ENCODE measurements at regions not wholly inside any gene's neighbourhood (a gene's known extent, or its start where the extent isn't known, plus 50 kb on each side); places are given as distances from the start of the nearest gene placed in this dataset.

- peak; percentile 51 for ATAC-seq
- intact Hi-C loops (cut with DNase I): no loop called here
Measured at GRCh38 chr16:85498607-85499006, 114.5 kb upstream of the GSE1 start.

GRCh38 chr16:85500220-85500619, 112.9 kb upstream of the GSE1 start:
- intact Hi-C loops (cut with DNase I): no loop called here
- no peak for ATAC-seq
- no peak for DNase-seq (ENCODE audit: missing footprints)

More at GRCh38 chr16:85498607-85499006, 114.5 kb upstream of the GSE1 start:
- DNase-seq (ENCODE audit: missing footprints): no peak

GRCh38 chr16:85501900-85502299, 111.2 kb upstream of the GSE1 start:
- ATAC-seq: no peak
- DNase-seq (ENCODE audit: missing footprints): no peak
- intact Hi-C loops (cut with DNase I): no loop called here

GRCh38 chr16:85502357-85502756, 110.8 kb upstream of the GSE1 start:
- no peak for ATAC-seq
- intact Hi-C loops (cut with DNase I): no loop called here
- no peak for DNase-seq (ENCODE audit: missing footprints)

- intact Hi-C loops (cut with DNase I): no loop called here
- ATAC-seq (no peak), DNase-seq (ENCODE audit: missing footprints) (no peak)
Measured at GRCh38 chr16:85503679-85504231, 109.4 kb upstream of the GSE1 start.

GRCh38 chr16:85504242-85504641, 108.9 kb upstream of the GSE1 start:
- DNase-seq (ENCODE audit: missing footprints) (no peak), ATAC-seq (no peak)
- intact Hi-C loops (cut with DNase I): no loop called here

- intact Hi-C loops (cut with DNase I): no loop called here
- no peak for ATAC-seq
- no peak for DNase-seq (ENCODE audit: missing footprints)
Measured at GRCh38 chr16:85505794-85506634, 107.1 kb upstream of the GSE1 start.

GRCh38 chr16:85506635-85506911, 106.5 kb upstream of the GSE1 start:
- DNase-seq (ENCODE audit: missing footprints) (no peak), ATAC-seq (no peak)
- intact Hi-C loops (cut with DNase I): no loop called here

- intact Hi-C loops (cut with DNase I): no loop called here
- DNase-seq (ENCODE audit: missing footprints): no peak
- no peak for ATAC-seq
Measured at GRCh38 chr16:85507342-85507741, 105.8 kb upstream of the GSE1 start.

- intact Hi-C loops (cut with DNase I): no loop called here
- no peak for ATAC-seq
- no peak for DNase-seq (ENCODE audit: missing footprints)
Measured at GRCh38 chr16:85508388-85508787, 104.7 kb upstream of the GSE1 start.

- DNase-seq (ENCODE audit: missing footprints): no peak
- ATAC-seq: no peak
- intact Hi-C loops (cut with DNase I): no loop called here
Measured at GRCh38 chr16:85508993-85509392, 104.1 kb upstream of the GSE1 start.

GRCh38 chr16:85510041-85510659, 103.0 kb upstream of the GSE1 start:
- intact Hi-C loops (cut with DNase I): no loop called here
- DNase-seq (ENCODE audit: missing footprints) (no peak), ATAC-seq (no peak)

GRCh38 chr16:85511938-85512807, 100.9 kb upstream of the GSE1 start:
- ATAC-seq (no peak), DNase-seq (ENCODE audit: missing footprints) (no peak)
- intact Hi-C loops (cut with DNase I): no loop called here

- ATAC-seq (no peak), DNase-seq (ENCODE audit: missing footprints) (no peak)
- intact Hi-C loops (cut with DNase I): no loop called here
Measured at GRCh38 chr16:85512808-85513115, 100.4 kb upstream of the GSE1 start.

GRCh38 chr16:85513180-85513579, 99.9 kb upstream of the GSE1 start:
- ATAC-seq (no peak), DNase-seq (ENCODE audit: missing footprints) (no peak)
- intact Hi-C loops (cut with DNase I): no loop called here

GRCh38 chr16:85513649-85514048, 99.5 kb upstream of the GSE1 start:
- ATAC-seq: no peak
- no peak for DNase-seq (ENCODE audit: missing footprints)
- intact Hi-C loops (cut with DNase I): no loop called here

GRCh38 chr16:85514295-85514597, 98.9 kb upstream of the GSE1 start:
- ATAC-seq (peak; percentile 85), DNase-seq (ENCODE audit: missing footprints) (peak; percentile 82)
- intact Hi-C loops (cut with DNase I): no loop called here

GRCh38 chr16:85514598-85515318, 98.4 kb upstream of the GSE1 start:
- DNase-seq (ENCODE audit: missing footprints) (no peak), ATAC-seq (peak; percentile 77)
- intact Hi-C loops (cut with DNase I): loop anchor here (5.0 kb wide), 1 partner anchor 38 kb away; no protein-coding TSS in a partner anchor

GRCh38 chr16:85515319-85515745, 97.8 kb upstream of the GSE1 start:
- ATAC-seq (no peak), DNase-seq (ENCODE audit: missing footprints) (no peak)
- intact Hi-C loops (cut with DNase I): loop anchor here (5.0 kb wide), 1 partner anchor 37 kb away; no protein-coding TSS in a partner anchor

Measured in Right ventricle myocardium inferior (tissue), 1 donor.